ENCODE measurements at regions not wholly inside any gene's neighbourhood (a gene's known extent, or its start where the extent isn't known, plus 50 kb on each side); places are given as distances from the start of the nearest gene placed in this dataset.

GRCh38 chr14:40197344-40197743 is 765.1 kb upstream of the FBXO33 start:
- Histone ChIP-seq H3K9me2 (no peaks in the 10 kb centered on the region), H3K9me3 (no peaks in the 10 kb centered on the region), H3K4me2 (no peak overlapping the region), H3K27ac (ENCODE audit: low read depth in 2 of 2, low read length in 1 of 2) (no peak overlapping the region), H3K4me1 (ENCODE audit: control insufficient read depth in 1 of 2, insufficient read depth in 2 of 2, low read depth in 1 of 2, low read length in 1 of 2) (no peaks in the 10 kb centered on the region), H4K20me1 (ENCODE audit: insufficient read depth) (no peaks in the 10 kb centered on the region), H2AFZ (ENCODE audit: low read depth) (no peak overlapping the region), H3K27me3 (ENCODE audit: insufficient read depth) (no peaks in the 10 kb centered on the region), H3K36me3 (replicated peaks in 1 of 2; ENCODE audit: control insufficient read depth in 1 of 2, insufficient read depth in 2 of 2, low read length in 1 of 2) (no peaks in the 10 kb centered on the region), H3K79me2 (ENCODE audit: insufficient read depth) (no peaks in the 10 kb centered on the region), H3K4me3 (ENCODE audit: low read depth in 2 of 2, low read length in 1 of 2) (no peak overlapping the region), H3F3A (replicated peaks; ENCODE audit: insufficient read depth) (no peaks in the 10 kb centered on the region), H3K9ac (no peak overlapping the region)
- no peak for TF ChIP-seq FOSL2 (IDR thresholded peaks at IDR 0.05; ENCODE audit: borderline replicate concordance, low read depth)
- no peak for TF ChIP-seq NFIC (IDR thresholded peaks at IDR 0.05; ENCODE audit: borderline replicate concordance)
- TF ChIP-seq, protein P1, sequence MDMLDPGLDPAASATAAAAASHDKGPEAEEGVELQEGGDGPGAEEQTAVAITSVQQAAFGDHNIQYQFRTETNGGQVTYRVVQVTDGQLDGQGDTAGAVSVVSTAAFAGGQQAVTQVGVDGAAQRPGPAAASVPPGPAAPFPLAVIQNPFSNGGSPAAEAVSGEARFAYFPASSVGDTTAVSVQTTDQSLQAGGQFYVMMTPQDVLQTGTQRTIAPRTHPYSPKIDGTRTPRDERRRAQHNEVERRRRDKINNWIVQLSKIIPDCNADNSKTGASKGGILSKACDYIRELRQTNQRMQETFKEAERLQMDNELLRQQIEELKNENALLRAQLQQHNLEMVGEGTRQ (IDR thresholded peaks at IDR 0.05; ENCODE audit: borderline replicate concordance, low read depth, low read length), result no peak
- TF ChIP-seq RCOR1 (IDR thresholded peaks at IDR 0.05; ENCODE audit: low read length), result no peak
- TF ChIP-seq, protein P2, sequence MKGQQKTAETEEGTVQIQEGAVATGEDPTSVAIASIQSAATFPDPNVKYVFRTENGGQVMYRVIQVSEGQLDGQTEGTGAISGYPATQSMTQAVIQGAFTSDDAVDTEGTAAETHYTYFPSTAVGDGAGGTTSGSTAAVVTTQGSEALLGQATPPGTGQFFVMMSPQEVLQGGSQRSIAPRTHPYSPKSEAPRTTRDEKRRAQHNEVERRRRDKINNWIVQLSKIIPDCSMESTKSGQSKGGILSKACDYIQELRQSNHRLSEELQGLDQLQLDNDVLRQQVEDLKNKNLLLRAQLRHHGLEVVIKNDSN (IDR thresholded peaks at IDR 0.05; ENCODE audit: borderline replicate concordance, low read depth), result no peak
- TF ChIP-seq SIN3A (IDR thresholded peaks at IDR 0.05; ENCODE audit: borderline replicate concordance, low read depth, low read length), result no peak
- no peak for TF ChIP-seq EP300 (IDR thresholded peaks at IDR 0.05; ENCODE audit: borderline replicate concordance in 1 of 2, low read depth in 1 of 2, low read length in 1 of 2)
- CTCF ChIA-PET, result no interaction called here
- 6% methylated on average over 2 of the region's 2 CpGs for WGBS (ENCODE audit: low lambda C conversion rate)
- POLR2A ChIA-PET, result no interaction called here
- DNase-seq, result no peak

DNA sequence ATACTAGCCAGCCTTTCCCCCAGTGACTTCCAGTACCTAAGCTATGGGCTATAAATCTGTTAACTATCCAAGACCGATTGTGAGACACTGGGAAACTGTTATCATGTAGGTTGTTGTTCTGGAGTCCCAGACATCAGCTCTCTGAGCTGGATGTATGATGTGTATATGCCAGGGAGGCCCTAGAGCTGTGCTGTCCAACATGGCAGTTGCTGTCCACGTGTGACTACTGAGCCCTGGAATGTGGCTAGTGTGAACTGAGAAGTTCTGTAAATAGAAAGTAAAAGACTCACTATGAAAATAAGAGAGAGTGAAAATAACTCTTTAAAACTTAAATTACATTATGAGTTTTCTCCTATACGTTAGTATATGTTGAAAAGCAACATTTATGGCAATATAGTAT is 755.8 kb upstream of the FBXO33 start:
- Histone ChIP-seq H3K4me2 (no peak overlapping the region), H2AFZ (ENCODE audit: low read depth) (no peak overlapping the region), H3K4me1 (ENCODE audit: control insufficient read depth in 1 of 2, insufficient read depth in 2 of 2, low read depth in 1 of 2, low read length in 1 of 2) (no peaks in the 10 kb centered on the region), H3K79me2 (ENCODE audit: insufficient read depth) (no peaks in the 10 kb centered on the region), H3K27ac (ENCODE audit: low read depth in 2 of 2, low read length in 1 of 2) (no peak overlapping the region), H3K9me3 (no peaks in the 10 kb centered on the region), H3K27me3 (ENCODE audit: insufficient read depth) (no peaks in the 10 kb centered on the region), H3K4me3 (ENCODE audit: low read depth in 2 of 2, low read length in 1 of 2) (no peak overlapping the region), H3F3A (replicated peaks; ENCODE audit: insufficient read depth) (no peaks in the 10 kb centered on the region), H3K9ac (no peak overlapping the region), H3K36me3 (replicated peaks in 1 of 2; ENCODE audit: control insufficient read depth in 1 of 2, insufficient read depth in 2 of 2, low read length in 1 of 2) (no peaks in the 10 kb centered on the region), H4K20me1 (ENCODE audit: insufficient read depth) (no peaks in the 10 kb centered on the region), H3K9me2 (no peaks in the 10 kb centered on the region)
- ChIA-PET CTCF (no interaction called here), POLR2A (no interaction called here)
- TF ChIP-seq TCF12 (IDR thresholded peaks at IDR 0.05), result no peak
- TF ChIP-seq, protein P3, sequence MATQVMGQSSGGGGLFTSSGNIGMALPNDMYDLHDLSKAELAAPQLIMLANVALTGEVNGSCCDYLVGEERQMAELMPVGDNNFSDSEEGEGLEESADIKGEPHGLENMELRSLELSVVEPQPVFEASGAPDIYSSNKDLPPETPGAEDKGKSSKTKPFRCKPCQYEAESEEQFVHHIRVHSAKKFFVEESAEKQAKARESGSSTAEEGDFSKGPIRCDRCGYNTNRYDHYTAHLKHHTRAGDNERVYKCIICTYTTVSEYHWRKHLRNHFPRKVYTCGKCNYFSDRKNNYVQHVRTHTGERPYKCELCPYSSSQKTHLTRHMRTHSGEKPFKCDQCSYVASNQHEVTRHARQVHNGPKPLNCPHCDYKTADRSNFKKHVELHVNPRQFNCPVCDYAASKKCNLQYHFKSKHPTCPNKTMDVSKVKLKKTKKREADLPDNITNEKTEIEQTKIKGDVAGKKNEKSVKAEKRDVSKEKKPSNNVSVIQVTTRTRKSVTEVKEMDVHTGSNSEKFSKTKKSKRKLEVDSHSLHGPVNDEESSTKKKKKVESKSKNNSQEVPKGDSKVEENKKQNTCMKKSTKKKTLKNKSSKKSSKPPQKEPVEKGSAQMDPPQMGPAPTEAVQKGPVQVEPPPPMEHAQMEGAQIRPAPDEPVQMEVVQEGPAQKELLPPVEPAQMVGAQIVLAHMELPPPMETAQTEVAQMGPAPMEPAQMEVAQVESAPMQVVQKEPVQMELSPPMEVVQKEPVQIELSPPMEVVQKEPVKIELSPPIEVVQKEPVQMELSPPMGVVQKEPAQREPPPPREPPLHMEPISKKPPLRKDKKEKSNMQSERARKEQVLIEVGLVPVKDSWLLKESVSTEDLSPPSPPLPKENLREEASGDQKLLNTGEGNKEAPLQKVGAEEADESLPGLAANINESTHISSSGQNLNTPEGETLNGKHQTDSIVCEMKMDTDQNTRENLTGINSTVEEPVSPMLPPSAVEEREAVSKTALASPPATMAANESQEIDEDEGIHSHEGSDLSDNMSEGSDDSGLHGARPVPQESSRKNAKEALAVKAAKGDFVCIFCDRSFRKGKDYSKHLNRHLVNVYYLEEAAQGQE (IDR thresholded peaks at IDR 0.05; ENCODE audit: low read depth, low read length), result 0 out of 2 replicates have a peak, but pooled peaks have one; percentile 56
- WGBS (ENCODE audit: low lambda C conversion rate), result 0% methylated on average over 3 of the region's 3 CpGs
- no peak for DNase-seq
